IMR-90 (cell line): ENCODE measurements at regions not wholly inside any gene's neighbourhood (a gene's known extent, or its start where the extent isn't known, plus 50 kb on each side); places are given as distances from the start of the nearest gene placed in this dataset.

Source experiments
- ATAC-seq: fragments of 200-7000 bp; cut with Tn5 transposase; 2 replicates; pipeline ENCODE4 v1.9.1; 2020; ENCODE audit warnings: low read depth, mild to moderate bottlenecking, moderate library complexity
- BruUV-seq: library from RNA; stranded (reverse); fragments of 400-500 nt; replicated peaks from 2 replicates; lab custom pipeline; 2021; lab: Mats Ljungman, UMichigan
- CTCF ChIA-PET: fragments of 300-600 bp; formaldehyde crosslinking; extraction: SDS; loops from one replicate; lab custom pipeline; 2021; ENCODE audit warnings: antibody characterized with exemption; lab: Yijun Ruan, JAX
- POLR2A ChIA-PET: fragments of 300-600 bp; sonication (Branson Sonifier 250); formaldehyde crosslinking; loops from one replicate; lab custom pipeline; 2022; ENCODE audit warnings: antibody characterized with exemption; ENCODE audit not compliant: unreplicated experiment; lab: Charles Lee
- DNase-seq: peaks from one replicate; pipeline ENCODE4 v3.0.0; 2013
- H2AFZ ChIP-seq: replicated peaks from 2 replicates; pipeline ENCODE3; 2013; ENCODE audit warnings: low read length, mild to moderate bottlenecking; ENCODE audit not compliant: poor library complexity
- H2AK5ac ChIP-seq: 2 replicates; pipeline ENCODE4 v1.6.1; 2013; ENCODE audit warnings: low read depth, low read length, inconsistent platforms
- H2AK9ac ChIP-seq: replicated peaks from 2 replicates; pipeline ENCODE3; 2013; ENCODE audit warnings: mild to moderate bottlenecking, low read depth, low read length, moderate library complexity; ENCODE audit not compliant: poor library complexity
- H2BK120ac ChIP-seq: 2 replicates; pipeline ENCODE4 v1.6.1; 2013; ENCODE audit warnings: low read depth, low read length, inconsistent platforms
- H2BK15ac ChIP-seq: 3 replicates; pipeline ENCODE4 v1.6.1; 2013; ENCODE audit warnings: low read depth, low read length, inconsistent platforms
- H2BK20ac ChIP-seq: 2 replicates; pipeline ENCODE4 v1.6.1; 2013; ENCODE audit warnings: low read depth, mild to moderate bottlenecking, inconsistent platforms, low read length, moderate library complexity
- H2BK5ac ChIP-seq: 2 replicates; pipeline ENCODE4 v1.6.1; 2013; ENCODE audit warnings: mild to moderate bottlenecking, low read depth, low read length, inconsistent platforms; ENCODE audit not compliant: poor library complexity, severe bottlenecking
- H3K14ac ChIP-seq: replicated peaks from 2 replicates; pipeline ENCODE4 v1.6.1; 2013; ENCODE audit warnings: low read depth, low read length, inconsistent platforms
- H3K18ac ChIP-seq: 2 replicates; pipeline ENCODE4 v1.6.1; 2013; ENCODE audit warnings: low read depth, low read length, control low read depth
- H3K23ac ChIP-seq: 2 replicates; pipeline ENCODE4 v1.6.1; 2013; ENCODE audit warnings: low read depth, low read length, inconsistent platforms
- H3K27ac ChIP-seq: 2 replicates; pipeline ENCODE4 v1.5.1; 2013; ENCODE audit warnings: mild to moderate bottlenecking, control low read depth, low read length; ENCODE audit not compliant: insufficient read depth
- H3K27me3 ChIP-seq: 2 replicates; pipeline ENCODE4 v1.6.1; 2013; ENCODE audit warnings: low read length; ENCODE audit not compliant: control insufficient read depth, insufficient read depth
- H3K36me3 ChIP-seq: 2 replicates; pipeline ENCODE4 v1.6.1; 2013; ENCODE audit warnings: low read length, mixed read lengths; ENCODE audit not compliant: control insufficient read depth, insufficient read depth
- H3K4ac ChIP-seq: 2 replicates; pipeline ENCODE4 v1.6.1; 2013; ENCODE audit warnings: low read depth, low read length, inconsistent platforms
- H3K4me1 ChIP-seq: 2 replicates; pipeline ENCODE4 v1.6.1; 2013; ENCODE audit warnings: low read length, mixed read lengths; ENCODE audit not compliant: control insufficient read depth, insufficient read depth
- H3K4me2 ChIP-seq: 2 replicates; pipeline ENCODE4 v1.6.1; 2013; ENCODE audit warnings: low read depth, mild to moderate bottlenecking, control low read depth, low read length, moderate library complexity
- H3K4me3 ChIP-seq: 2 replicates; pipeline ENCODE4 v1.5.1; 2013; ENCODE audit warnings: low read depth, mild to moderate bottlenecking, control low read depth, low read length, moderate library complexity; ENCODE audit not compliant: insufficient read depth
- H3K56ac ChIP-seq: 2 replicates; pipeline ENCODE4 v1.6.1; 2013; ENCODE audit warnings: low read length, inconsistent platforms; ENCODE audit not compliant: insufficient read depth; ENCODE audit errors: extremely low read depth
- H3K79me1 ChIP-seq, 2 experiments: 2 replicates each; pipeline ENCODE4 v1.6.1; 2013; ENCODE audit warnings: low read length in 2 of 2, inconsistent platforms in 1 of 2, low read depth in 1 of 2
- H3K9ac ChIP-seq: 2 replicates; pipeline ENCODE4 v1.6.1; 2013; ENCODE audit warnings: low read depth, low read length, control low read depth
- H3K9me1 ChIP-seq: 2 replicates; pipeline ENCODE4 v1.6.1; 2013; ENCODE audit warnings: low read length, inconsistent platforms; ENCODE audit not compliant: insufficient read depth
- H3K9me3 ChIP-seq: 2 replicates; pipeline ENCODE4 v1.6.1; 2013; ENCODE audit warnings: low read length; ENCODE audit not compliant: control insufficient read depth, insufficient read depth
- H4K20me1 ChIP-seq: 2 replicates; pipeline ENCODE4 v1.6.1; 2013; ENCODE audit warnings: low read length, inconsistent platforms; ENCODE audit not compliant: insufficient read depth
- H4K5ac ChIP-seq: 2 replicates; pipeline ENCODE4 v1.6.1; 2013; ENCODE audit warnings: mild to moderate bottlenecking, low read depth, low read length, control low read depth
- H4K8ac ChIP-seq, 2 experiments: 2 replicates each; pipeline ENCODE4 v1.6.1; 2013; ENCODE audit warnings: low read depth in 2 of 2, low read length in 2 of 2, control low read depth in 1 of 2, inconsistent platforms in 1 of 2
- H4K91ac ChIP-seq: 2 replicates; pipeline ENCODE4 v1.6.1; 2013; ENCODE audit warnings: low read depth, low read length, inconsistent platforms; ENCODE audit not compliant: insufficient read depth
- CTCF ChIP-seq: conservative IDR thresholded peaks from 2 replicates; pipeline ENCODE4 v1.5.1; 2012; ENCODE audit warnings: mild to moderate bottlenecking, low read depth, low read length, improper control_type of control experiment
- FOS ChIP-seq: fragments of 150-350 bp; IDR thresholded peaks from 2 replicates; pipeline ENCODE4 v1.6.1; 2016; ENCODE audit warnings: low read depth, low read length
- MAZ ChIP-seq: IDR thresholded peaks from 2 replicates; pipeline ENCODE4 v1.6.1; 2012; ENCODE audit warnings: low read depth, mild to moderate bottlenecking, low read length, improper control_type of control experiment, moderate library complexity, borderline replicate concordance
- MXI1 ChIP-seq: IDR thresholded peaks from 2 replicates; pipeline ENCODE4 v1.6.1; 2012; ENCODE audit warnings: low read depth, mild to moderate bottlenecking, low read length, moderate library complexity, borderline replicate concordance
- NFE2L2 ChIP-seq: fragments of 150-350 bp; IDR thresholded peaks from 2 replicates; pipeline ENCODE4 v1.6.1; 2016; ENCODE audit warnings: low read depth, mild to moderate bottlenecking, low read length
- POLR2A ChIP-seq: IDR thresholded peaks from 2 replicates; pipeline ENCODE4 v1.6.1; 2012; ENCODE audit warnings: mild to moderate bottlenecking, low read depth, low read length
- RCOR1 ChIP-seq: IDR thresholded peaks from 2 replicates; pipeline ENCODE4 v1.6.1; 2012; ENCODE audit warnings: mild to moderate bottlenecking, low read length, improper control_type of control experiment; ENCODE audit not compliant: insufficient replicate concordance
- SMC3 ChIP-seq: fragments of 150-350 bp; IDR thresholded peaks from 2 replicates; pipeline ENCODE4 v1.6.1; 2016; ENCODE audit warnings: low read depth, mild to moderate bottlenecking, antibody characterized with exemption, low read length, moderate library complexity
- USF2 ChIP-seq: fragments of 150-350 bp; IDR thresholded peaks from 2 replicates; pipeline ENCODE4 v1.6.1; 2017; ENCODE audit warnings: mild to moderate bottlenecking, antibody characterized with exemption, low read length, low read depth
- whole genome bisulfite sequencing, 2 experiments: methylation state at CpG; one replicate each; pipeline versions ENCODE4 v1.1.5 to v1.1.7; 2013; ENCODE audit warnings: missing lambda C conversion rate in 2 of 2; ENCODE audit not compliant: insufficient read length in 1 of 2; ENCODE audit errors: extremely low coverage in 2 of 2; 5-methylcytosine and 5-hydroxymethylcytosine counted together
- dilution Hi-C: fragments of 300-500 bp; cut with HindIII; formaldehyde crosslinking; loops from one replicate; pipeline ENCODE4 v1.14.3; 2018; ENCODE audit warnings: low sequenced_read_pairs; ENCODE audit not compliant: unreplicated experiment
- in situ Hi-C: fragments of 300-500 bp; cut with MboI; formaldehyde crosslinking; loops from 3 replicates; pipeline ENCODE4 v1.14.3; 2019; ENCODE audit warnings: low sequenced_read_pairs, inconsistent platforms, mixed read lengths
- intact Hi-C: fragments of 100-400 bp; cut with micrococcal nuclease; formaldehyde crosslinking; loops from 2 replicates; pipeline ENCODE4 v1.10.0; 2022

- TF ChIP-seq POLR2A (no peak), FOS (no peak), RCOR1 (no peak), MXI1 (no peak), CTCF (no peak), SMC3 (no peak), USF2 (no peak), MAZ (no peak), NFE2L2 (no peak)
- peak overlapping the region; percentile 20; the same call in 1 of the 2 replicates for H2BK120ac ChIP-seq
- H3K4ac ChIP-seq: no peak overlapping the region
- H3K56ac ChIP-seq: no peak overlapping the region
- H2BK20ac ChIP-seq: peak overlapping the region; percentile 51; the same call in 1 of the 2 replicates
- no peaks in the 10 kb centered on the region for H3K36me3 ChIP-seq
- no peak overlapping the region for H3K4me3 ChIP-seq
- H4K5ac ChIP-seq: no peak overlapping the region
- no peak overlapping the region for H4K8ac ChIP-seq
- no peaks in the 10 kb centered on the region for H3K9me1 ChIP-seq
- BruUV-seq: no TSS peak
- H3K18ac ChIP-seq: no peak overlapping the region
- ChIA-PET CTCF (no interaction called here), POLR2A (interaction anchor here (0.5 kb wide), 1 partner anchor 145 kb away, joined by 6 read pairs; no protein-coding TSS in a partner anchor)
- H2BK15ac ChIP-seq: no peak overlapping the region
- dilution Hi-C loops: no loop called here
- no peak overlapping the region for H2AFZ ChIP-seq
- H3K27me3 ChIP-seq: no peaks in the 10 kb centered on the region
- H3K27ac ChIP-seq: no peak overlapping the region
- no peak overlapping the region for H3K9ac ChIP-seq
- no peak overlapping the region for H4K91ac ChIP-seq
- 13% methylated on average over 1 of the region's 3 CpGs; no CpG with 5 or more reads in 1 of the 2 experiments for WGBS, 2 experiments
- no peak overlapping the region for H2AK9ac ChIP-seq
- peak overlapping the region; percentile 69 for H3K4me2 ChIP-seq
- peak overlapping the region; percentile 38 for H2BK5ac ChIP-seq
- H3K4me1 ChIP-seq: peaks cover 2% of the 10 kb centered on the region; the same call in 1 of the 2 replicates
- H4K20me1 ChIP-seq: no peaks in the 10 kb centered on the region
- H3K9me3 ChIP-seq: no peaks in the 10 kb centered on the region; the same call in 1 of the 2 replicates
- H2AK5ac ChIP-seq: no peak overlapping the region
- in situ Hi-C loops: no loop called here
- DNase-seq: peak; percentile 41
- 0 out of 2 replicates have a peak overlapping the region, but pooled peaks have one; percentile 39 for H3K14ac ChIP-seq
- H3K79me1 ChIP-seq: no peaks in the 10 kb centered on the region
- intact Hi-C loops: no loop called here
- peak; percentile 78 for ATAC-seq
- no peak overlapping the region for H3K23ac ChIP-seq
Observed at GRCh38 chr21:14838400-14838799, 226.4 kb downstream of the NRIP1 start.
